Mesendoderm (in vitro differentiated cells): ENCODE measurements at regions not wholly inside any gene's neighbourhood (a gene's known extent, or its start where the extent isn't known, plus 50 kb on each side); places are given as distances from the start of the nearest gene placed in this dataset.

Experiments
- DNase-seq: peaks from one replicate; pipeline ENCODE4 v3.0.0; 2013
- H2AK5ac ChIP-seq: 2 replicates; pipeline ENCODE4 v1.6.1; 2013; ENCODE audit warnings: low read length, inconsistent platforms
- H2BK120ac ChIP-seq: 2 replicates; pipeline ENCODE4 v1.6.1; 2013; ENCODE audit warnings: low read depth, mild to moderate bottlenecking, low read length, moderate library complexity, mixed read lengths
- H2BK15ac ChIP-seq: replicated peaks from 2 replicates; pipeline ENCODE4 v1.6.1; 2013; ENCODE audit warnings: low read depth, mild to moderate bottlenecking, moderate library complexity
- H2BK5ac ChIP-seq: 2 replicates; pipeline ENCODE4 v1.6.1; 2013; ENCODE audit warnings: low read length, inconsistent platforms
- H3K18ac ChIP-seq: 2 replicates; pipeline ENCODE4 v1.6.1; 2013; ENCODE audit warnings: mild to moderate bottlenecking, low read length, mixed read lengths
- H3K23ac ChIP-seq: one replicate; pipeline ENCODE4 v1.6.1; 2013; ENCODE audit warnings: low read length
- H3K27ac ChIP-seq: 2 replicates; pipeline ENCODE4 v1.5.1; 2013; ENCODE audit warnings: low read depth, mild to moderate bottlenecking, inconsistent platforms, low read length, moderate library complexity
- H3K27me3 ChIP-seq: 2 replicates; pipeline ENCODE4 v1.6.1; 2013; ENCODE audit warnings: low read length, control low read depth, mild to moderate bottlenecking, inconsistent platforms; ENCODE audit not compliant: insufficient read depth, poor library complexity
- H3K36me3 ChIP-seq: 2 replicates; pipeline ENCODE4 v1.6.1; 2013; ENCODE audit warnings: low read length, inconsistent platforms; ENCODE audit not compliant: control insufficient read depth, insufficient read depth
- H3K4ac ChIP-seq: one replicate; pipeline ENCODE4 v1.6.1; 2013; ENCODE audit warnings: low read depth, mild to moderate bottlenecking, low read length, moderate library complexity
- H3K4me1 ChIP-seq: 2 replicates; pipeline ENCODE4 v1.6.1; 2013; ENCODE audit warnings: low read depth, low read length, inconsistent platforms; ENCODE audit not compliant: control insufficient read depth
- H3K4me2 ChIP-seq: 2 replicates; pipeline ENCODE4 v1.6.1; 2013; ENCODE audit warnings: low read length
- H3K4me3 ChIP-seq: 2 replicates; pipeline ENCODE4 v1.5.1; 2013; ENCODE audit warnings: mild to moderate bottlenecking, low read length
- H3K56ac ChIP-seq: one replicate; pipeline ENCODE4 v1.6.1; 2013; ENCODE audit warnings: low read length
- H3K79me1 ChIP-seq: 2 replicates; pipeline ENCODE4 v1.6.1; 2013; ENCODE audit warnings: low read length, inconsistent platforms
- H3K79me2 ChIP-seq: 2 replicates; pipeline ENCODE4 v1.6.1; 2013; ENCODE audit warnings: mild to moderate bottlenecking, low read length; ENCODE audit not compliant: control insufficient read depth, insufficient read depth
- H3K9ac ChIP-seq: 2 replicates; pipeline ENCODE4 v1.6.1; 2013; ENCODE audit warnings: low read length, inconsistent platforms
- H4K5ac ChIP-seq: one replicate; pipeline ENCODE4 v1.6.1; 2013; ENCODE audit warnings: low read length
- H4K8ac ChIP-seq: one replicate; pipeline ENCODE4 v1.6.1; 2013; ENCODE audit warnings: low read depth, mild to moderate bottlenecking, control low read depth, low read length, moderate library complexity
- WGBS: extraction: QIAGEN DNeasy Blood & Tissue Kit; methylation state at CpG from one replicate; pipeline ENCODE4 v1.1.7; 2013; ENCODE audit warnings: low lambda C conversion rate, missing lambda C conversion rate; ENCODE audit not compliant: insufficient coverage; ENCODE audit errors: extremely low coverage; 5-methylcytosine and 5-hydroxymethylcytosine counted together

GRCh38 chr3:106386050-106386449 lies 517.2 kb upstream of the CBLB start:
- no peak overlapping the region for H2BK5ac ChIP-seq
- no peak overlapping the region for H3K23ac ChIP-seq
- no peak overlapping the region for H3K27ac ChIP-seq
- H3K36me3 ChIP-seq, result no peaks in the 10 kb centered on the region
- no peak overlapping the region for H2AK5ac ChIP-seq
- DNase-seq, result no peak
- no peaks in the 10 kb centered on the region for H3K79me2 ChIP-seq
- H4K8ac ChIP-seq, result no peak overlapping the region
- H2BK120ac ChIP-seq, result no peak overlapping the region
- H3K4me2 ChIP-seq, result no peak overlapping the region
- no peak overlapping the region for H4K5ac ChIP-seq
- H3K4ac ChIP-seq, result no peak overlapping the region
- no peak overlapping the region for H3K56ac ChIP-seq
- H3K4me3 ChIP-seq, result no peak overlapping the region
- no peak overlapping the region for H2BK15ac ChIP-seq
- H3K18ac ChIP-seq, result no peak overlapping the region
- no CpG with 5 or more reads among the region's 3 CpGs for WGBS
- no peaks in the 10 kb centered on the region for H3K79me1 ChIP-seq
- H3K27me3 ChIP-seq, result no peaks in the 10 kb centered on the region
- H3K4me1 ChIP-seq, result no peaks in the 10 kb centered on the region
- no peak overlapping the region for H3K9ac ChIP-seq

GRCh38 chr3:106392915-106393314 lies 524.1 kb upstream of the CBLB start:
- H3K4me3 ChIP-seq, result no peak overlapping the region
- no peak overlapping the region for H3K4me2 ChIP-seq
- no peak overlapping the region for H2AK5ac ChIP-seq
- no peak overlapping the region for H3K23ac ChIP-seq
- H3K27me3 ChIP-seq, result no peaks in the 10 kb centered on the region
- H3K36me3 ChIP-seq, result no peaks in the 10 kb centered on the region
- no peak overlapping the region for H2BK5ac ChIP-seq
- no CpG with 5 or more reads among the region's 1 CpG for WGBS
- H3K9ac ChIP-seq, result no peak overlapping the region
- no peak overlapping the region for H3K56ac ChIP-seq
- no peak overlapping the region for H3K4ac ChIP-seq
- H2BK15ac ChIP-seq, result no peak overlapping the region
- H3K4me1 ChIP-seq, result no peaks in the 10 kb centered on the region
- no peak overlapping the region for H4K5ac ChIP-seq
- DNase-seq, result no peak
- H3K18ac ChIP-seq, result no peak overlapping the region
- no peaks in the 10 kb centered on the region for H3K79me2 ChIP-seq
- H3K27ac ChIP-seq, result no peak overlapping the region
- no peaks in the 10 kb centered on the region for H3K79me1 ChIP-seq
- H2BK120ac ChIP-seq, result no peak overlapping the region
- no peak overlapping the region for H4K8ac ChIP-seq

GRCh38 chr3:106397006-106397405 lies 528.2 kb upstream of the CBLB start:
- Histone ChIP-seq H2BK15ac (no peak overlapping the region), H4K8ac (no peak overlapping the region), H3K18ac (no peak overlapping the region), H3K4ac (no peak overlapping the region), H3K9ac (no peak overlapping the region), H3K36me3 (no peaks in the 10 kb centered on the region), H3K23ac (no peak overlapping the region), H3K56ac (no peak overlapping the region), H3K79me2 (no peaks in the 10 kb centered on the region), H2BK120ac (no peak overlapping the region), H2BK5ac (no peak overlapping the region), H3K4me3 (no peak overlapping the region), H3K27me3 (no peaks in the 10 kb centered on the region), H3K79me1 (no peaks in the 10 kb centered on the region), H2AK5ac (no peak overlapping the region), H4K5ac (no peak overlapping the region), H3K4me2 (no peak overlapping the region), H3K27ac (no peak overlapping the region), H3K4me1 (no peaks in the 10 kb centered on the region)
- WGBS, result no CpG with 5 or more reads among the region's 2 CpGs
- no peak for DNase-seq

GRCh38 chr3:106398891-106399600 lies 530.2 kb upstream of the CBLB start:
- H2AK5ac ChIP-seq, result no peak overlapping the region
- H3K27ac ChIP-seq, result no peak overlapping the region
- no peak overlapping the region for H3K4me2 ChIP-seq
- H3K79me1 ChIP-seq, result no peaks in the 10 kb centered on the region
- no peaks in the 10 kb centered on the region for H3K4me1 ChIP-seq
- H3K4ac ChIP-seq, result no peak overlapping the region
- no peak overlapping the region for H3K18ac ChIP-seq
- no peak overlapping the region for H3K56ac ChIP-seq
- WGBS, result no CpG with 5 or more reads among the region's 2 CpGs
- H3K4me3 ChIP-seq, result no peak overlapping the region
- no peaks in the 10 kb centered on the region for H3K27me3 ChIP-seq
- no peaks in the 10 kb centered on the region for H3K79me2 ChIP-seq
- no peak overlapping the region for H3K9ac ChIP-seq
- no peak overlapping the region for H4K8ac ChIP-seq
- no peak overlapping the region for H2BK120ac ChIP-seq
- no peak overlapping the region for H2BK15ac ChIP-seq
- no peak overlapping the region for H4K5ac ChIP-seq
- H2BK5ac ChIP-seq, result no peak overlapping the region
- no peak overlapping the region for H3K23ac ChIP-seq
- no peaks in the 10 kb centered on the region for H3K36me3 ChIP-seq
- no peak for DNase-seq

- Histone ChIP-seq H3K9ac (no peak overlapping the region), H4K8ac (no peak overlapping the region), H2BK15ac (no peak overlapping the region), H3K27ac (no peak overlapping the region), H3K23ac (no peak overlapping the region), H3K4me2 (no peak overlapping the region), H3K79me2 (no peaks in the 10 kb centered on the region), H3K79me1 (no peaks in the 10 kb centered on the region), H2BK120ac (no peak overlapping the region), H3K4me1 (no peaks in the 10 kb centered on the region), H2BK5ac (no peak overlapping the region), H3K36me3 (no peaks in the 10 kb centered on the region), H4K5ac (no peak overlapping the region), H3K18ac (no peak overlapping the region), H3K4me3 (no peak overlapping the region), H3K27me3 (no peaks in the 10 kb centered on the region), H3K4ac (no peak overlapping the region), H3K56ac (no peak overlapping the region), H2AK5ac (no peak overlapping the region)
- no CpG with 5 or more reads among the region's 4 CpGs for WGBS
- DNase-seq, result no peak
These were observed 530.9 kb upstream of the CBLB start for GRCh38 chr3:106399761-106400160.
